ENCODE measurements at regions not wholly inside any gene's neighbourhood (a gene's known extent, or its start where the extent isn't known, plus 50 kb on each side); places are given as distances from the start of the nearest gene placed in this dataset.

DNA sequence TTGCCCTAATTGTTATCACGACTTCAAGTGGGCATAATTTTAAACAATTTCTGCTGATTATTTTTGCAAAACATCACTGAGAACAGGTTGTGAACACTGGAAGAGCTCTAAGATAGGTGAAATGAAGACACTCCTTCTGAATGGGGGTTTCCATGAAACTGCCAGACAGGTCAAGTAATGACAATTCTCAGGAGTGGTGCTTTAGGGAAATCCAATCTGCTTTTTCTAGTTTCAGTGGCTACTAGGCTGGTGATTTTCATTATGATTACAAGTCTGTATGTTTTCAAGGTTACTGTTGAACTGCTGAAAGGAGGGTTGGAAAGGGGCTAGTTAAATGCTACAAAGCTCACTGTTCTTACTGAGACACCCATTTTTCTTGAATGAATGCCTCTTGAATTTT, 1724.2 kb downstream of the PCDH9 start (continued):
- TF ChIP-seq USF2 (CRISPR knock-in tag; IDR thresholded peaks at IDR 0.05): no peak
- TF ChIP-seq CDX4 (CRISPR knock-in tag; IDR thresholded peaks at IDR 0.05; ENCODE audit: borderline replicate concordance): no peak
- TF ChIP-seq ZNF281 (CRISPR knock-in tag; IDR thresholded peaks at IDR 0.05): no peak
- TF ChIP-seq ESRRA (CRISPR knock-in tag; IDR thresholded peaks at IDR 0.05; ENCODE audit: borderline replicate concordance): no peak
- TF ChIP-seq ZBTB21 (CRISPR knock-in tag; IDR thresholded peaks at IDR 0.05; ENCODE audit: borderline replicate concordance): no peak
- no peak for TF ChIP-seq FOXP1 (CRISPR knock-in tag; IDR thresholded peaks at IDR 0.05; ENCODE audit: borderline replicate concordance)
- TF ChIP-seq RELA (CRISPR knock-in tag; IDR thresholded peaks at IDR 0.05; ENCODE audit: borderline replicate concordance): no peak
- no peak for TF ChIP-seq TEAD1 (CRISPR knock-in tag; IDR thresholded peaks at IDR 0.05)
- no peak for TF ChIP-seq ZNF121 (CRISPR knock-in tag; IDR thresholded peaks at IDR 0.05)
- no peak for TF ChIP-seq ZNF317 (CRISPR knock-in tag; IDR thresholded peaks at IDR 0.05; ENCODE audit: borderline replicate concordance, low read depth)

DNA sequence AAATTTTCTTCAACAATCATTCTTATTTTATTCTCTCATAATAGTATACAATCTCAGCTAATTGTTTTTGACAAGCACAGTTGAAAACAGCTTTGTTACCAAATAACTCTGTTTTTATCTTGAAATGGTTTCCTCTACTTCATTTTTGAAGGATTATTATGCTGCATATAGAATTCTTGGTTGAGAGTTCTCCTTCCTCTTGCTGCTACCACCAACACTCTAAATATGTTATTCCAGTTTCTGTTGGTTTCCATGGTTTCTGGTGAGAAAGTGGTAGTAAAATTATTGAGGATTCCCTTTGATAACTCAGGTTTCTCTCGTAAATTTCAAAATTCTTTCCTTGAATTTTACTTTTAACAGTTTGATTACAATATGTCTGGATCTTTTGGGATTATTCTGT, 1725.9 kb downstream of the PCDH9 start:
- Mint-ChIP-seq H3K9me3 (peaks cover 11% of the 10 kb centered on the region), H3K27ac (no peak overlapping the region), H3K4me3 (no peak overlapping the region)
- TF ChIP-seq ZNF219 (CRISPR knock-in tag; IDR thresholded peaks at IDR 0.05; ENCODE audit: borderline replicate concordance) (no peak), TEAD1 (CRISPR knock-in tag; IDR thresholded peaks at IDR 0.05) (no peak), TCF7 (CRISPR knock-in tag; IDR thresholded peaks at IDR 0.05; ENCODE audit: low read depth) (no peak), ELF4 (CRISPR knock-in tag; IDR thresholded peaks at IDR 0.05; ENCODE audit: low read depth) (no peak), ZNF232 (CRISPR knock-in tag; IDR thresholded peaks at IDR 0.05) (no peak), ZNF425 (CRISPR knock-in tag; conservative IDR thresholded peaks at IDR 0.05) (no peak), ZNF532 (CRISPR knock-in tag; IDR thresholded peaks at IDR 0.05; ENCODE audit: borderline replicate concordance) (no peak), FOXP1 (CRISPR knock-in tag; IDR thresholded peaks at IDR 0.05; ENCODE audit: borderline replicate concordance) (no peak), ATF1 (CRISPR knock-in tag; IDR thresholded peaks at IDR 0.05) (no peak), GABPB1 (CRISPR knock-in tag; IDR thresholded peaks at IDR 0.05) (no peak), NFATC4 (CRISPR knock-in tag; IDR thresholded peaks at IDR 0.05) (no peak)
- TF ChIP-seq, protein P1, sequence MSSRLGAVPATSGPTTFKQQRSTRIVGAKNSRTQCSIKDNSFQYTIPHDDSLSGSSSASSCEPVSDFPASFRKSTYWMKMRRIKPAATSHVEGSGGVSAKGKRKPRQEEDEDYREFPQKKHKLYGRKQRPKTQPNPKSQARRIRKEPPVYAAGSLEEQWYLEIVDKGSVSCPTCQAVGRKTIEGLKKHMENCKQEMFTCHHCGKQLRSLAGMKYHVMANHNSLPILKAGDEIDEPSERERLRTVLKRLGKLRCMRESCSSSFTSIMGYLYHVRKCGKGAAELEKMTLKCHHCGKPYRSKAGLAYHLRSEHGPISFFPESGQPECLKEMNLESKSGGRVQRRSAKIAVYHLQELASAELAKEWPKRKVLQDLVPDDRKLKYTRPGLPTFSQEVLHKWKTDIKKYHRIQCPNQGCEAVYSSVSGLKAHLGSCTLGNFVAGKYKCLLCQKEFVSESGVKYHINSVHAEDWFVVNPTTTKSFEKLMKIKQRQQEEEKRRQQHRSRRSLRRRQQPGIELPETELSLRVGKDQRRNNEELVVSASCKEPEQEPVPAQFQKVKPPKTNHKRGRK (CRISPR knock-in tag; IDR thresholded peaks at IDR 0.05; ENCODE audit: borderline replicate concordance): no peak
- TF ChIP-seq, protein P2, sequence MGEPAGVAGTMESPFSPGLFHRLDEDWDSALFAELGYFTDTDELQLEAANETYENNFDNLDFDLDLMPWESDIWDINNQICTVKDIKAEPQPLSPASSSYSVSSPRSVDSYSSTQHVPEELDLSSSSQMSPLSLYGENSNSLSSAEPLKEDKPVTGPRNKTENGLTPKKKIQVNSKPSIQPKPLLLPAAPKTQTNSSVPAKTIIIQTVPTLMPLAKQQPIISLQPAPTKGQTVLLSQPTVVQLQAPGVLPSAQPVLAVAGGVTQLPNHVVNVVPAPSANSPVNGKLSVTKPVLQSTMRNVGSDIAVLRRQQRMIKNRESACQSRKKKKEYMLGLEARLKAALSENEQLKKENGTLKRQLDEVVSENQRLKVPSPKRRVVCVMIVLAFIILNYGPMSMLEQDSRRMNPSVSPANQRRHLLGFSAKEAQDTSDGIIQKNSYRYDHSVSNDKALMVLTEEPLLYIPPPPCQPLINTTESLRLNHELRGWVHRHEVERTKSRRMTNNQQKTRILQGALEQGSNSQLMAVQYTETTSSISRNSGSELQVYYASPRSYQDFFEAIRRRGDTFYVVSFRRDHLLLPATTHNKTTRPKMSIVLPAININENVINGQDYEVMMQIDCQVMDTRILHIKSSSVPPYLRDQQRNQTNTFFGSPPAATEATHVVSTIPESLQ (CRISPR knock-in tag; IDR thresholded peaks at IDR 0.05): no peak

More for the DNA sequence above, 1725.9 kb downstream of the PCDH9 start:
- no peaks in the 10 kb centered on the region for H3K4me1 Mint-ChIP-seq
- H3K36me3 Mint-ChIP-seq: no peaks in the 10 kb centered on the region
- ATAC-seq (no peak), DNase-seq (ENCODE audit: low spot score) (no peak)
- ChIA-PET POLR2A (no interaction called here), CTCF (no interaction called here)
- H3K27me3 Mint-ChIP-seq (ENCODE audit: low read depth): no peaks in the 10 kb centered on the region
